ENCODE measurements at regions not wholly inside any gene's neighbourhood (a gene's known extent, or its start where the extent isn't known, plus 50 kb on each side); places are given as distances from the start of the nearest gene placed in this dataset.
"Not testable (repeated sequence)": the region's sequence is repeated elsewhere in the genome, so short reads cannot be mapped to it uniquely, and the experiment has no call there.

DNA sequence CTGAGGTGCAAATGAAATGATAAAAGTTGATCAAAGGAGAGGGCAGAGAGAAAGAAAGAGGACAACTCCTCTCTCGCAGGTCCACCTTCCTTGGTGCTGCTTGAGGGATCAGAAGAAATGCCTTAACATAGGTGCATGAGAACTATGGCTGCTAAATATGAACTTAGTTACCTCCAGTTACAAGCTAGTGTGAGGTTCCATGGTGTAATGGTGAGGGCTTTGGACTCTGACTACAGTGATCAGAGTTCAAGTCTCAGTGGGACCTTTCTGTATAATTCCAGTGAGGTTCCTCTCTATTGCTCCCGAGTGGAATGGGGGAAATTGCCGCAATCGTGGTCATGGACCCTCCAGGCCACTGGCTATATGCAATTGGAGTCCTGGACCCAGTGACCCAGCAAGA, 387.3 kb downstream of the FAM72C start:
- H3K27ac ChIP-seq, result no peak overlapping the region
- no peak overlapping the region for H3K4me3 ChIP-seq
- H3K36me3 ChIP-seq, result no peaks in the 10 kb centered on the region
- no peaks in the 10 kb centered on the region for H3K4me1 ChIP-seq
- TF ChIP-seq CTCF (IDR thresholded peaks at IDR 0.05 in 8 of 11, conservative IDR thresholded peaks at IDR 0.05 in 3 of 11) (no peak), POLR2AphosphoS5 (IDR thresholded peaks at IDR 0.05) (no peak), POLR2A (IDR thresholded peaks at IDR 0.05) (no peak)
- peaks cover 0 to 3% (median 0%) of the 10 kb centered on the region in 8 donors for H3K9me3 ChIP-seq
- peaks cover 0 to 4% (median 0%) of the 10 kb centered on the region in 7 donors for H3K27me3 ChIP-seq (replicated peaks in 1 of 7)
- intact Hi-C loops (cut with DNase I; ENCODE audit: low total_unique reads), result no loop called here
- no peak for DNase-seq
- WGBS, 5 donors, result 76 to 88% (median 80%) methylated on average over 1 to 4 of the region's 4 CpGs

- Histone ChIP-seq H3K4me1 (no peaks in the 10 kb centered on the region), H3K4me3 (no peak overlapping the region), H3K27ac (no peak overlapping the region), H3K9me3 (peaks cover 0 to 31% (median 0%) of the 10 kb centered on the region in 8 donors), H3K27me3 (replicated peaks in 1 of 7) (no peaks in the 10 kb centered on the region), H3K36me3 (no peaks in the 10 kb centered on the region)
- intact Hi-C loops (cut with DNase I; ENCODE audit: low total_unique reads), result no loop called here
- 80 to 94% (median 91%) methylated on average over 7 to 33 of the region's 33 CpGs for WGBS, 5 donors
- no peak for DNase-seq
- TF ChIP-seq POLR2AphosphoS5 (IDR thresholded peaks at IDR 0.05) (no peak), CTCF (IDR thresholded peaks at IDR 0.05 in 8 of 11, conservative IDR thresholded peaks at IDR 0.05 in 3 of 11) (no peak), POLR2A (IDR thresholded peaks at IDR 0.05) (no peak)
These were observed 396.8 kb downstream of the FAM72C start for GRCh38 chr1:143574891-143575520.

DNA sequence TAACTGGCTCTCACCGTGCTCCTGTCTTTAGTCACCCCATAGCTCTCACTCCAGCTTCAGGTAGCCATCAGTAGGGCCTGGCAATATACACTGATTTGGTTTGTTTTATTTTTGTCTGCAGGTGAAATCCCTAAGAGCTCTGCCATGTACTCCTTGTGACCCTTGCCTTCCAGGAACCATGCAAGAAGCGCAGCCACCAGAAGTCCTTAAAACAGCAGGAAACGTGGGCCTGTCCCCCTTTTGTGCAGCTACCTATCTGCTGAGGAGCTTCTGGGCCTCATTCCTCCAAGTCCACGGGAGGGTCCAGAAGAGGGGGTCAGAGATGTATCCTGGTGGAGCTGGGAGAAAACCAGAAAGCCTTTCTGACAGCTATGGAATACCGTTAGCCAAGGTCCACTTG, 399.1 kb downstream of the FAM72C start:
- H3K4me3 ChIP-seq; H3K36me3 ChIP-seq; DNase-seq; H3K27ac ChIP-seq; intact Hi-C loops (cut with DNase I; ENCODE audit: low total_unique reads); H3K27me3 ChIP-seq (replicated peaks in 1 of 7); H3K4me1 ChIP-seq: not testable (repeated sequence)
- 66 to 76% (median 68%) methylated on average over 4 to 5 of the region's 5 CpGs for WGBS, 5 donors
- H3K9me3 ChIP-seq, result peaks cover 0 to 21% (median 0%) of the 10 kb centered on the region in 8 donors

DNA sequence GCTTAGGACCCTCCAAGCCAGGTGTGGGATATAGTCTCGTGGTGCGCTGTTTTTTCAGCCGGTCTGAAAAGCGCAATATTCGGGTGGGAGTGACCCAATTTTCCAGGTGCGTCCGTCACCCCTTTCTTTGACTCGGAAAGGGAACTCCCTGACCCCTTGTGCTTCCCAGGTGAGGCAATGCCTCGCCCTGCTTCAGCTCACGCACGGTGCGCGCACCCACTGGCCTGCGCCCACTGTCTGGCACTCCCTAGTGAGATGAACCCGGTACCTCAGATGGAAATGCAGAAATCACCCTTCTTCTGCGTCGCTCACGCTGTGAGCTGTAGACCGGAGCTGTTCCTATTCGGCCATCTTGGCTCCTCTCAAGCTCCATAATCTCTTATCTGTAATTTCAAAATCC, 408.0 kb downstream of the FAM72C start:
- H3K9me3 ChIP-seq; H3K27ac ChIP-seq; DNase-seq; H3K36me3 ChIP-seq; H3K4me3 ChIP-seq; H3K4me1 ChIP-seq; intact Hi-C loops (cut with DNase I; ENCODE audit: low total_unique reads); H3K27me3 ChIP-seq (replicated peaks in 1 of 7): not testable (repeated sequence)
- 44 to 89% (median 72%) methylated on average over 6 to 20 of the region's 20 CpGs for WGBS, 5 donors

GRCh38 chr1:143553627-143554026, 418.2 kb downstream of the FAM72C start:
- H3K27ac ChIP-seq, result no peak overlapping the region
- H3K4me3 ChIP-seq, result no peak overlapping the region
- 76 to 89% (median 79%) methylated on average over 4 of the region's 4 CpGs for WGBS, 5 donors
- intact Hi-C loops (cut with DNase I; ENCODE audit: low total_unique reads), result no loop called here
- H3K4me1 ChIP-seq, result no peaks in the 10 kb centered on the region
- no peaks in the 10 kb centered on the region for H3K9me3 ChIP-seq
- no peak for DNase-seq
- TF ChIP-seq CTCF (IDR thresholded peaks at IDR 0.05 in 8 of 11, conservative IDR thresholded peaks at IDR 0.05 in 3 of 11) (no peak), POLR2AphosphoS5 (IDR thresholded peaks at IDR 0.05) (no peak), POLR2A (IDR thresholded peaks at IDR 0.05) (no peak)
- H3K36me3 ChIP-seq, result no peaks in the 10 kb centered on the region
- peaks cover 0 to 4% (median 0%) of the 10 kb centered on the region in 7 donors for H3K27me3 ChIP-seq (replicated peaks in 1 of 7)

GRCh38 chr1:143504703-143505102, 467.1 kb downstream of the FAM72C start:
- intact Hi-C loops (cut with DNase I; ENCODE audit: low total_unique reads), result not testable (repeated sequence)

GRCh38 chr1:143504080-143504479, 467.7 kb downstream of the FAM72C start:
- no CpG with 5 or more reads among the region's 2 CpGs for WGBS, 5 donors
- DNase-seq; intact Hi-C loops (cut with DNase I; ENCODE audit: low total_unique reads); H3K4me1 ChIP-seq; H3K36me3 ChIP-seq; H3K4me3 ChIP-seq; H3K9me3 ChIP-seq; H3K27ac ChIP-seq; H3K27me3 ChIP-seq (replicated peaks in 1 of 7): not testable (repeated sequence)

More at GRCh38 chr1:143504703-143505102, 467.1 kb downstream of the FAM72C start:
- not testable (repeated sequence) for H3K27ac ChIP-seq; H3K36me3 ChIP-seq; H3K27me3 ChIP-seq (replicated peaks in 1 of 7); DNase-seq; H3K4me3 ChIP-seq; H3K4me1 ChIP-seq; H3K9me3 ChIP-seq

GRCh38 chr1:143503048-143503447, 468.7 kb downstream of the FAM72C start:
- not testable (repeated sequence) for H3K4me1 ChIP-seq
- 33 to 82% (median 71%) methylated on average over 1 to 2 of the region's 2 CpGs for whole genome bisulfite sequencing, 5 donors

More at GRCh38 chr1:143503048-143503447, 468.7 kb downstream of the FAM72C start:
- DNase-seq; H3K27me3 ChIP-seq (replicated peaks in 1 of 7); H3K36me3 ChIP-seq; intact Hi-C loops (cut with DNase I; ENCODE audit: low total_unique reads); H3K9me3 ChIP-seq; H3K4me3 ChIP-seq; H3K27ac ChIP-seq: not testable (repeated sequence)
